ENCODE measurements at regions not wholly inside any gene's neighbourhood (a gene's known extent, or its start where the extent isn't known, plus 50 kb on each side); places are given as distances from the start of the nearest gene placed in this dataset.

DNA sequence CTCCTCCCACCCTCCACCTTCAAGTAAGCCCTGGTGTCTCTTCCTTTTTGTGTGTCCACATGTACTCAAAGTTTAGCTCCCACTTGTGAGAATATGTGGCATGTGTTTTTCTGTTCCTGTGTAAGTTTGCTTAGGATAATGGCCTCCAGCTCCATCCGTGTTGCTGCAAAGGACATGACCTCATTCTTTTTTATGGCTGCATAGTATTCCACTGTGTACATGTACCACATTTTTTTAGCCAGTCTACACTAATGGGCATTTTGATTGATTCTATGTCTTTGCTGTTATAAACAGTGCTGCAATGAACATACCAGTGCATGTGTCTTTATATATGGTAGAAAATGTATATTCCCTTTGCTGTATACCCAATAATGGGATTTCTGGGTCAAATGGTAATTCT lies 710.9 kb downstream of the CCSER2 start:
- no peak overlapping the region for H3K4me3 ChIP-seq
- no peaks in the 10 kb centered on the region for H3K27me3 ChIP-seq
- TF ChIP-seq CTCF (IDR thresholded peaks at IDR 0.05): no peak
- H3K36me3 ChIP-seq: no peaks in the 10 kb centered on the region
- H3K9me3 ChIP-seq: peaks cover 0 to 14% of the 10 kb centered on the region in 2 donors
- no peaks in the 10 kb centered on the region for H3K4me1 ChIP-seq
- no peak for DNase-seq (ENCODE audit: low spot score)
- H3K27ac ChIP-seq: no peak overlapping the region

GRCh38 chr10:85043207-85043606 lies 714.8 kb downstream of the CCSER2 start:
- Histone ChIP-seq H3K27me3 (no peaks in the 10 kb centered on the region), H3K9me3 (peaks cover 0 to 18% of the 10 kb centered on the region in 2 donors), H3K4me3 (no peak overlapping the region), H3K36me3 (no peaks in the 10 kb centered on the region), H3K27ac (no peak overlapping the region), H3K4me1 (no peaks in the 10 kb centered on the region)
- TF ChIP-seq CTCF (IDR thresholded peaks at IDR 0.05): no peak
- DNase-seq (ENCODE audit: low spot score): no peak

- Histone ChIP-seq H3K27me3 (no peaks in the 10 kb centered on the region), H3K36me3 (no peaks in the 10 kb centered on the region), H3K27ac (no peak overlapping the region), H3K4me3 (no peak overlapping the region), H3K4me1 (no peaks in the 10 kb centered on the region), H3K9me3 (peaks cover 0 to 7% of the 10 kb centered on the region in 2 donors)
- no peak for TF ChIP-seq CTCF (IDR thresholded peaks at IDR 0.05)
- no peak for DNase-seq (ENCODE audit: low spot score)
Measured at GRCh38 chr10:85045046-85045445, 716.7 kb downstream of the CCSER2 start.

- no peaks in the 10 kb centered on the region for H3K4me1 ChIP-seq
- no peak overlapping the region for H3K4me3 ChIP-seq
- DNase-seq (ENCODE audit: low spot score): no peak
- H3K27ac ChIP-seq: no peak overlapping the region
- H3K27me3 ChIP-seq: no peaks in the 10 kb centered on the region
- H3K9me3 ChIP-seq: peaks cover 0 to 7% of the 10 kb centered on the region in 2 donors
- no peak for TF ChIP-seq CTCF (IDR thresholded peaks at IDR 0.05)
- no peaks in the 10 kb centered on the region for H3K36me3 ChIP-seq
Measured at GRCh38 chr10:85047170-85047834, 718.9 kb downstream of the CCSER2 start.

GRCh38 chr10:85047979-85048378 lies 719.6 kb downstream of the CCSER2 start:
- H3K27ac ChIP-seq: no peak overlapping the region
- no peak for TF ChIP-seq CTCF (IDR thresholded peaks at IDR 0.05)
- DNase-seq (ENCODE audit: low spot score): no peak
- no peaks in the 10 kb centered on the region for H3K36me3 ChIP-seq
- H3K4me1 ChIP-seq: no peaks in the 10 kb centered on the region
- H3K4me3 ChIP-seq: no peak overlapping the region
- peaks cover 0 to 7% of the 10 kb centered on the region in 2 donors for H3K9me3 ChIP-seq
- H3K27me3 ChIP-seq: no peaks in the 10 kb centered on the region

GRCh38 chr10:85048644-85049043 lies 720.3 kb downstream of the CCSER2 start:
- no peaks in the 10 kb centered on the region for H3K27me3 ChIP-seq
- no peak overlapping the region for H3K4me3 ChIP-seq
- H3K27ac ChIP-seq: no peak overlapping the region
- no peaks in the 10 kb centered on the region for H3K36me3 ChIP-seq
- TF ChIP-seq CTCF (IDR thresholded peaks at IDR 0.05): no peak
- peaks cover 0 to 7% of the 10 kb centered on the region in 2 donors for H3K9me3 ChIP-seq
- no peaks in the 10 kb centered on the region for H3K4me1 ChIP-seq
- DNase-seq (ENCODE audit: low spot score): no peak

All from right atrium auricular region (tissue), 2 donors.